ENCODE measurements at regions not wholly inside any gene's neighbourhood (a gene's known extent, or its start where the extent isn't known, plus 50 kb on each side); places are given as distances from the start of the nearest gene placed in this dataset.

DNA sequence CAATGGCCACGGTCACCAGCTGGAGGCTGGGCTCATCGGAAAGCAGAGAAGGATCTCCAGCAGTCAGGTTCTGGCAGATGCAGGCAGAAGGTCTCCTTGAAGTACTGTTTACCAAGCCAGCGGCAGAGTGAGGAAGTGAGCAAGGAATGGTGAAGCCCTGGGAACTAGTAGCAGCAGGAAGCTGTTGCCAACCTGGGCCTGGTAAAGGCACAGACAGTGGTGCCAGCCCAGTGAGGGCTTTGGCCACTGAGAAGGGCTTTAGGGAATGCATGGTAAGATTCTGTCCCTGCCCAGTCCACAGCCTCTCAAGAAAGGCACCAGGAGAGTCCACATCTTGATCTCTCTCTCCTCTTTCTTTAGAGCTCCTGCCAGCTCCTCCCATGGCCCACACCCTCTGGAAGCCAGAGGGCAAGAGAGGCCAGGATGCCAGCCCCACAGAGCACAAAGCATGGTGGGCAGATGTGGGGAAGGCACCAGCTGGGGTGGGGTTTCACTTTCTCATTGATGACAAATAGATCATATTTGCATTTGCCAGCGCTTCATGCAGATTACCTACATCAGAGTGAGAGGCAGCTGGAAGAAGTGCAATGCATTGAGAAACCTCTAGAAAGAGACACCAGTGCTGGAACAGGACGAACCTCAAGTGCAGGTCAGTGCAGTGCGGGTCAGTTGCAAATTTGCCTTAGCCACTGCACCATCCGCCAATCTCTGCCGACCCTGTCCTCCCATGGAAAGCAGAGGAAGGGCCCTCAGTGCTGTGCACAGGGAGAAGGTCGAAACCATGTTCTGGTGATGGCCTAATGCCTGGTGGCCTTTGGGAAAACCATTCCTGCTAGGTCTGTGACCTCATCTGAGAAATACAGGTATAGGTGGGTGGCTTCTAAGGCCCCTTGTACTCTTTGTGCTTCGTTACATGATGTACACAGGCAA lies 667.8 kb upstream of the MKI67 start:
- Histone ChIP-seq H3K4me2 (ENCODE audit: low read length) (no peak overlapping the region), H3K79me2 (ENCODE audit: insufficient read depth, low read length) (no peaks in the 10 kb centered on the region), H3K9me3 (ENCODE audit: low read length) (no peaks in the 10 kb centered on the region), H3K36me3 (ENCODE audit: insufficient read depth, low read length) (no peaks in the 10 kb centered on the region), H3K27me3 (ENCODE audit: insufficient read depth, low read length) (no peaks in the 10 kb centered on the region), H4K20me1 (ENCODE audit: insufficient read depth, low read length) (no peaks in the 10 kb centered on the region), H3K4me1 (ENCODE audit: insufficient read depth, low read length, severe bottlenecking) (no peaks in the 10 kb centered on the region), H3K9me2 (ENCODE audit: low read depth, low read length) (no peaks in the 10 kb centered on the region), H2AFZ (ENCODE audit: low read length) (no peak overlapping the region), H3K27ac (ENCODE audit: low read depth, low read length, poor library complexity, severe bottlenecking) (no peak overlapping the region), H3K9ac (ENCODE audit: low read length) (no peak overlapping the region), H3K4me3 (ENCODE audit: low read depth, low read length, poor library complexity, severe bottlenecking) (no peak overlapping the region), H3F3A (ENCODE audit: insufficient read depth, low read length) (no peaks in the 10 kb centered on the region)
- no peak for TF ChIP-seq EZH2 (IDR thresholded peaks at IDR 0.05; ENCODE audit: borderline replicate concordance, low read length)
- TF ChIP-seq, protein P1, sequence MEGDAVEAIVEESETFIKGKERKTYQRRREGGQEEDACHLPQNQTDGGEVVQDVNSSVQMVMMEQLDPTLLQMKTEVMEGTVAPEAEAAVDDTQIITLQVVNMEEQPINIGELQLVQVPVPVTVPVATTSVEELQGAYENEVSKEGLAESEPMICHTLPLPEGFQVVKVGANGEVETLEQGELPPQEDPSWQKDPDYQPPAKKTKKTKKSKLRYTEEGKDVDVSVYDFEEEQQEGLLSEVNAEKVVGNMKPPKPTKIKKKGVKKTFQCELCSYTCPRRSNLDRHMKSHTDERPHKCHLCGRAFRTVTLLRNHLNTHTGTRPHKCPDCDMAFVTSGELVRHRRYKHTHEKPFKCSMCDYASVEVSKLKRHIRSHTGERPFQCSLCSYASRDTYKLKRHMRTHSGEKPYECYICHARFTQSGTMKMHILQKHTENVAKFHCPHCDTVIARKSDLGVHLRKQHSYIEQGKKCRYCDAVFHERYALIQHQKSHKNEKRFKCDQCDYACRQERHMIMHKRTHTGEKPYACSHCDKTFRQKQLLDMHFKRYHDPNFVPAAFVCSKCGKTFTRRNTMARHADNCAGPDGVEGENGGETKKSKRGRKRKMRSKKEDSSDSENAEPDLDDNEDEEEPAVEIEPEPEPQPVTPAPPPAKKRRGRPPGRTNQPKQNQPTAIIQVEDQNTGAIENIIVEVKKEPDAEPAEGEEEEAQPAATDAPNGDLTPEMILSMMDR (IDR thresholded peaks at IDR 0.05; ENCODE audit: low read length), result no peak

DNA sequence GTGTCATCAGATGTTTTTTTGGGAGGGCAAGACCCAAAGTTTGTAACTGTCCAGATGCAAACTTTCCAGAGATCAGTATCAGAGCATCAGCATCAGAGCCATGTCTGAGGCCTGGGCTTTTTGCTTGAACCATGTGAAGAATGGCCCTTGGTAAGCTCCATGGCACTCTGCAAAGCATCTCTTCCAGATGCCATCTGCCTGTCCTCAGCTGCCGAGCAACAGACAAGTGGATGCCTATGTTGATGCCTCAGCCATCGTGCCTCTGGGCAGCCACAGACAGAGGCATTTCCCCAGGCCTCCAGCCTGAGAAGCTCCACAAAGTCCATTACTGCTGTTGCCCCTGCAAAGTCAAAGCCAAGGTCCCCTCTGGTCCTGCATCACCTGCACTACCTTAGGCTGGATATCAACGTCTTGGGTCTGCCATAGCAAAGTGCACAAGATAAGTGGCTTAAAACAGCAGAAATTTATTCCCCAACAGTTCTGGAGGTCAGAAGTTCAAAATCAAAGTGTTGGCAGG lies 670.2 kb upstream of the MKI67 start:
- Histone ChIP-seq H3K4me3 (ENCODE audit: low read depth, low read length, poor library complexity, severe bottlenecking) (no peak overlapping the region), H3K79me2 (ENCODE audit: insufficient read depth, low read length) (no peaks in the 10 kb centered on the region), H3K9me3 (ENCODE audit: low read length) (no peaks in the 10 kb centered on the region), H3K4me1 (ENCODE audit: insufficient read depth, low read length, severe bottlenecking) (no peaks in the 10 kb centered on the region), H3K4me2 (ENCODE audit: low read length) (no peak overlapping the region), H3K36me3 (ENCODE audit: insufficient read depth, low read length) (no peaks in the 10 kb centered on the region), H4K20me1 (ENCODE audit: insufficient read depth, low read length) (no peaks in the 10 kb centered on the region), H3K27ac (ENCODE audit: low read depth, low read length, poor library complexity, severe bottlenecking) (no peak overlapping the region), H3F3A (ENCODE audit: insufficient read depth, low read length) (no peaks in the 10 kb centered on the region), H3K27me3 (ENCODE audit: insufficient read depth, low read length) (no peaks in the 10 kb centered on the region), H3K9me2 (ENCODE audit: low read depth, low read length) (no peaks in the 10 kb centered on the region), H2AFZ (ENCODE audit: low read length) (no peak overlapping the region), H3K9ac (ENCODE audit: low read length) (no peak overlapping the region)
- TF ChIP-seq, protein P1 (IDR thresholded peaks at IDR 0.05; ENCODE audit: low read length), result no peak
- TF ChIP-seq EZH2 (IDR thresholded peaks at IDR 0.05; ENCODE audit: borderline replicate concordance, low read length), result no peak

DNA sequence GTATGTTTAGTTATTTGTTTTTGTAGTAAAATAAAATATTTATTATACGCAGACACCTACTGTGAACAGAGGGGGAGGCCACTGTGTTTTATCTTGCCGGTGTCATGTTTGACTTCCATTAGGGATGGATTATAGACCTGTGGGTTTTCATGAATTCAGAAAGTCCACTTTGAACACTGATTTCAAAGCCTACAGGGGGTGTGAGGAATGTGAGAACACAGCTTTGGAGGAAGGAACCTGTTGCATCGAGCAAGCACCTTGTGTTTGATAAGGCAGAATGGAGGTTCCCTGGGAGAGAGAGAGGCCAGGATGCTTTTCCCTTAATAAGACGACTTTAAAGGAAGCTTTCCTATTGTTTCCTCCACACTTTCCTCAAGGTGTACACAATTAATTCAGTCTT lies 665.0 kb upstream of the MGMT start:
- Histone ChIP-seq H3K27ac (ENCODE audit: low read depth, low read length, poor library complexity, severe bottlenecking) (no peak overlapping the region), H3K36me3 (ENCODE audit: insufficient read depth, low read length) (no peaks in the 10 kb centered on the region), H3K9ac (ENCODE audit: low read length) (no peak overlapping the region), H2AFZ (ENCODE audit: low read length) (no peak overlapping the region), H3K4me1 (ENCODE audit: insufficient read depth, low read length, severe bottlenecking) (no peaks in the 10 kb centered on the region), H3K4me2 (ENCODE audit: low read length) (no peak overlapping the region), H3K27me3 (ENCODE audit: insufficient read depth, low read length) (no peaks in the 10 kb centered on the region), H3K79me2 (ENCODE audit: insufficient read depth, low read length) (no peaks in the 10 kb centered on the region), H3K4me3 (ENCODE audit: low read depth, low read length, poor library complexity, severe bottlenecking) (no peak overlapping the region), H4K20me1 (ENCODE audit: insufficient read depth, low read length) (no peaks in the 10 kb centered on the region), H3K9me2 (ENCODE audit: low read depth, low read length) (no peaks in the 10 kb centered on the region), H3F3A (ENCODE audit: insufficient read depth, low read length) (no peaks in the 10 kb centered on the region), H3K9me3 (ENCODE audit: low read length) (no peaks in the 10 kb centered on the region)
- no peak for TF ChIP-seq EZH2 (IDR thresholded peaks at IDR 0.05; ENCODE audit: borderline replicate concordance, low read length)
- TF ChIP-seq, protein P1 (IDR thresholded peaks at IDR 0.05; ENCODE audit: low read length), result no peak
